HCT116 (cell line): ENCODE measurements at regions not wholly inside any gene's neighbourhood (a gene's known extent, or its start where the extent isn't known, plus 50 kb on each side); places are given as distances from the start of the nearest gene placed in this dataset.

Experiments
- ATAC-seq: fragments of 200-7000 bp; cut with Tn5 transposase; 2 replicates; pipeline ENCODE4 v1.9.1; 2020; ENCODE audit warnings: mild to moderate bottlenecking, moderate library complexity
- BruUV-seq: library from RNA; stranded (reverse); fragments of 400-500 nt; replicated peaks from 2 replicates; lab custom pipeline; 2021; lab: Mats Ljungman, UMichigan
- CTCF ChIA-PET: fragments of 300-600 bp; sonication (Branson Sonifier 250); formaldehyde crosslinking; loops from one replicate; lab custom pipeline; 2021; ENCODE audit warnings: antibody characterized with exemption; lab: Charles Lee
- POLR2A ChIA-PET: fragments of 300-600, 350-600 bp; sonication (Branson Sonifier 250); formaldehyde crosslinking; loops from one replicate; lab custom pipeline; 2021; ENCODE audit warnings: antibody characterized with exemption; lab: Charles Lee
- RAD21 ChIA-PET, 2 experiments: fragments of 300-600 bp; sonication (Branson Sonifier 250); formaldehyde crosslinking; loops; one replicate each; lab custom pipeline; 2023; ENCODE audit warnings: low total read pairs in 2 of 2; ENCODE audit not compliant: uncharacterized antibody in 2 of 2, unreplicated experiment in 2 of 2, low non-redundant PET in 1 of 2; lab: Charles Lee
- DNase-seq: peaks from one replicate; pipeline ENCODE4 v3.0.0-alpha.2; 2010; ENCODE audit warnings: low read depth, low spot score
- H2AFZ ChIP-seq: fragments of 200-600 bp; shearing (Covaris generic), sonication (generic); 2 replicates; pipeline ENCODE4 v1.6.1; 2017; ENCODE audit warnings: low read depth, mixed run types, mixed read lengths, antibody characterized with exemption, low read length; ENCODE audit not compliant: poor library complexity, severe bottlenecking
- H3K27ac ChIP-seq: 2 replicates; pipeline ENCODE4 v1.5.1; 2012; ENCODE audit warnings: low read depth, low read length
- H3K27me3 ChIP-seq: fragments of 200-600 bp; sonication (generic); 2 replicates; pipeline ENCODE4 v1.6.1; 2016; ENCODE audit warnings: mixed run types, low read length, mixed read lengths; ENCODE audit not compliant: insufficient read depth
- H3K36me3 ChIP-seq, 2 experiments: fragments of 200-500 bp in 1 of 2; fragments of 200-600 bp in 1 of 2; sonication (Bioruptor generic) in 1 of 2; sonication (generic) in 1 of 2; 2 replicates each; pipeline versions ENCODE4 v1.5.1 to v1.6.1; 2014 to 2016; ENCODE audit warnings: low read length in 2 of 2, inconsistent platforms in 1 of 2, mixed read lengths in 1 of 2, mixed run types in 1 of 2; ENCODE audit not compliant: insufficient read depth in 2 of 2, control insufficient read depth in 1 of 2
- H3K4me1 ChIP-seq, 2 experiments: fragments of 200-600 bp in 1 of 2; sonication (generic) in 1 of 2; 2 replicates each; pipeline versions ENCODE4 v1.5.1 to v1.6.1; 2012 to 2017; ENCODE audit warnings: low read length in 2 of 2, inconsistent platforms in 1 of 2, mild to moderate bottlenecking in 1 of 2, mixed read lengths in 1 of 2, mixed run types in 1 of 2, moderate library complexity in 1 of 2; ENCODE audit not compliant: insufficient read depth in 2 of 2, control insufficient read depth in 1 of 2
- H3K4me2 ChIP-seq: fragments of 200-600 bp; sonication (generic); 2 replicates; pipeline ENCODE4 v1.6.1; 2017; ENCODE audit warnings: mixed run types, low read length, mixed read lengths
- H3K4me3 ChIP-seq, 2 experiments: fragments of 200-600 bp in 1 of 2; sonication (generic) in 1 of 2; replicated peaks in 1 of 2; 2 replicates each; pipeline ENCODE4 v1.5.1; 2011 to 2016; ENCODE audit warnings: low read length in 2 of 2, control low read depth in 1 of 2, low read depth in 1 of 2, mild to moderate bottlenecking in 1 of 2, mixed read lengths in 1 of 2, mixed run types in 1 of 2
- H3K79me2 ChIP-seq: fragments of 200-600 bp; sonication (generic); 2 replicates; pipeline ENCODE4 v1.6.1; 2017; ENCODE audit warnings: mild to moderate bottlenecking, mixed run types, low read length, moderate library complexity, mixed read lengths; ENCODE audit not compliant: insufficient read depth
- H3K9ac ChIP-seq: fragments of 200-600 bp; sonication (generic); 2 replicates; pipeline ENCODE4 v1.6.1; 2016; ENCODE audit warnings: low read length, mixed read lengths
- H3K9me2 ChIP-seq: fragments of 200-600 bp; sonication (generic), shearing (Covaris generic); 2 replicates; pipeline ENCODE4 v1.6.1; 2017; ENCODE audit warnings: mixed run types, mild to moderate bottlenecking, moderate library complexity; ENCODE audit not compliant: insufficient read depth
- H3K9me3 ChIP-seq, 2 experiments: fragments of 200-500 bp in 1 of 2; fragments of 200-600 bp in 1 of 2; sonication (Bioruptor generic) in 1 of 2; sonication (generic) in 1 of 2; 2 replicates each; pipeline ENCODE4 v1.6.1; 2014 to 2017; ENCODE audit warnings: low read length in 2 of 2, mixed read lengths in 2 of 2, inconsistent platforms in 1 of 2, low read depth in 1 of 2, mild to moderate bottlenecking in 1 of 2, mixed run types in 1 of 2, moderate library complexity in 1 of 2; ENCODE audit not compliant: control insufficient read depth in 1 of 2, insufficient read depth in 1 of 2
- H4K20me1 ChIP-seq: fragments of 200-600 bp; sonication (generic), shearing (Covaris generic); 2 replicates; pipeline ENCODE4 v1.6.1; 2017; ENCODE audit warnings: mixed run types, mild to moderate bottlenecking, moderate library complexity; ENCODE audit not compliant: insufficient read depth
- CBX3 ChIP-seq: IDR thresholded peaks from 2 replicates; pipeline ENCODE4 v1.6.1; 2012; ENCODE audit warnings: low read depth
- CTCF ChIP-seq, 3 experiments: fragments of 200-600 bp in 1 of 3; sonication (generic) in 1 of 3; IDR thresholded peaks in 2 of 3; conservative IDR thresholded peaks in 1 of 3; 2 replicates each; pipeline ENCODE4 v1.5.1; 2012 to 2017; ENCODE audit warnings: low read depth in 2 of 3, low read length in 2 of 3, antibody characterized with exemption in 1 of 3, borderline replicate concordance in 1 of 3, control low read depth in 1 of 3, mild to moderate bottlenecking in 1 of 3, mixed read lengths in 1 of 3, mixed run types in 1 of 3, moderate library complexity in 1 of 3; ENCODE audit not compliant: insufficient read depth in 1 of 3
- ELF1 ChIP-seq: IDR thresholded peaks from 2 replicates; pipeline ENCODE4 v1.6.1; 2012; ENCODE audit warnings: low read depth, borderline replicate concordance
- FOSL1 ChIP-seq: IDR thresholded peaks from 2 replicates; pipeline ENCODE4 v1.6.1; 2012; ENCODE audit warnings: low read depth
- POLR2A ChIP-seq: IDR thresholded peaks from 2 replicates; pipeline ENCODE4 v1.7.0; 2011; ENCODE audit warnings: borderline replicate concordance; ENCODE audit not compliant: insufficient read depth, insufficient read length; ENCODE audit errors: extremely low read depth
- POLR2AphosphoS5 ChIP-seq: IDR thresholded peaks from 2 replicates; pipeline ENCODE4 v1.6.1; 2011; ENCODE audit warnings: mild to moderate bottlenecking, low read depth, low read length, moderate library complexity
- SIN3A ChIP-seq: IDR thresholded peaks from 2 replicates; pipeline ENCODE4 v1.6.1; 2012; ENCODE audit warnings: low read depth
- SP1 ChIP-seq: IDR thresholded peaks from 2 replicates; pipeline ENCODE4 v1.6.1; 2012; ENCODE audit warnings: low read depth
- SRF ChIP-seq: IDR thresholded peaks from 2 replicates; pipeline ENCODE4 v1.6.1; 2012; ENCODE audit warnings: low read depth
- YY1 ChIP-seq: IDR thresholded peaks from 2 replicates; pipeline ENCODE4 v1.6.1; 2011; ENCODE audit warnings: low read length, low read depth, moderate library complexity, mild to moderate bottlenecking; ENCODE audit not compliant: insufficient replicate concordance; ENCODE audit errors: extremely low read depth
- intact Hi-C: fragments of 100-400 bp; cut with micrococcal nuclease; formaldehyde crosslinking; loops from 2 replicates; pipeline ENCODE4 v1.10.0; 2022

GRCh38 chr5:94081088-94081487 lies 339.7 kb upstream of the POU5F2 start:
- BruUV-seq, result no TSS peak
- RAD21 ChIA-PET, result no interaction called here
- no peak for ATAC-seq
- Histone ChIP-seq H3K27me3 (no peaks in the 10 kb centered on the region), H3K36me3 (no peaks in the 10 kb centered on the region), H2AFZ (no peak overlapping the region), H3K9me2 (no peaks in the 10 kb centered on the region), H4K20me1 (no peaks in the 10 kb centered on the region), H3K4me2 (no peak overlapping the region), H3K9me3 (no peaks in the 10 kb centered on the region), H3K4me3 (no peak overlapping the region), H3K9ac (no peak overlapping the region), H3K4me1 (no peaks in the 10 kb centered on the region), H3K27ac (no peak overlapping the region), H3K79me2 (peaks cover 5% of the 10 kb centered on the region; the same call in 1 of the 2 replicates)
- POLR2A ChIA-PET, result no interaction called here
- no peak for TF ChIP-seq ELF1
- TF ChIP-seq CTCF (IDR thresholded peaks at IDR 0.05 in 2 of 3, conservative IDR thresholded peaks at IDR 0.05 in 1 of 3; ENCODE audit: borderline replicate concordance in 1 of 3, insufficient read depth in 1 of 3, low read depth in 2 of 3, low read length in 2 of 3), result no peak
- no peak for TF ChIP-seq YY1
- TF ChIP-seq POLR2AphosphoS5, result no peak
- no peak for TF ChIP-seq SP1
- no peak for TF ChIP-seq POLR2A
- TF ChIP-seq SIN3A, result no peak
- DNase-seq, result no peak
- intact Hi-C loops, result no loop called here
- CTCF ChIA-PET, result no interaction called here

GRCh38 chr5:94080390-94080789 lies 339.0 kb upstream of the POU5F2 start:
- ChIA-PET POLR2A (no interaction called here), RAD21 (no interaction called here)
- no peak for ATAC-seq

More at GRCh38 chr5:94080390-94080789, 339.0 kb upstream of the POU5F2 start:
- Histone ChIP-seq H3K27ac (no peak overlapping the region), H3K27me3 (no peaks in the 10 kb centered on the region), H3K9me3 (no peaks in the 10 kb centered on the region), H3K4me2 (no peak overlapping the region), H4K20me1 (no peaks in the 10 kb centered on the region), H3K9me2 (no peaks in the 10 kb centered on the region), H3K4me1 (no peaks in the 10 kb centered on the region), H3K9ac (no peak overlapping the region), H3K4me3 (no peak overlapping the region), H3K36me3 (no peaks in the 10 kb centered on the region), H3K79me2 (peaks cover 5% of the 10 kb centered on the region; the same call in 1 of the 2 replicates), H2AFZ (no peak overlapping the region)
- no peak for DNase-seq
- intact Hi-C loops, result no loop called here
- TF ChIP-seq CTCF (IDR thresholded peaks at IDR 0.05 in 2 of 3, conservative IDR thresholded peaks at IDR 0.05 in 1 of 3; ENCODE audit: borderline replicate concordance in 1 of 3, insufficient read depth in 1 of 3, low read depth in 2 of 3, low read length in 2 of 3) (no peak), SRF (no peak), FOSL1 (no peak), CBX3 (no peak)
- CTCF ChIA-PET, result no interaction called here
- BruUV-seq, result no TSS peak
